ENCODE measurements at regions not wholly inside any gene's neighbourhood (a gene's known extent, or its start where the extent isn't known, plus 50 kb on each side); places are given as distances from the start of the nearest gene placed in this dataset.
"Not testable (repeated sequence)": the region's sequence is repeated elsewhere in the genome, so short reads cannot be mapped to it uniquely, and the experiment has no call there.

DNA sequence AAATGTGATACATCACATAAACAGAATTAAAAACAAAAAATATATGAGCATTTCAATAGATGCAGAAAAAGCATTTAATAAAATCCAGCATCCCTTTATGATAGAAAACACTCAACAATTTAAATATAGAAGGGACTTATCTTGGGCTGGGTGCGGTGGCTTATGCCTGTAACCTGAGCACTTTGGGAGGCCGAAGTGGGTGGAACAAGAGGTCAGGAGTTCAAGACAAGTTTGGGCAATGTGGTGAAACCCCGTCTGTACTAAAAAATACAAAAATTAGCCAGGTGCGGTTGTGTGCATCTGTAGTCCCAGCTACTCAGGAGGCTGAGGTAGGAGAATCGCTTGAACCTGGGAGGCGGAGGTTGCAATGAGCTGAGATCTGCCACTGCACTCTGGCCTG lies 409.1 kb downstream of the ICE1 start:
- not testable (repeated sequence) for TF ChIP-seq POLR2A, POLR2AphosphoS5 (IDR thresholded peaks at IDR 0.05; ENCODE audit: low read depth, low read length)

All from GM12892 (cell line).